HepG2 (cell line): ENCODE measurements at regions not wholly inside any gene's neighbourhood (a gene's known extent, or its start where the extent isn't known, plus 50 kb on each side); places are given as distances from the start of the nearest gene placed in this dataset.

ENCODE experiments used
- RAD21 ChIP-seq: fragments of 450-650 bp; formaldehyde crosslinking; IDR thresholded peaks from 2 replicates; pipeline ENCODE4 v1.5.0; 2020; ENCODE audit warnings: mild to moderate bottlenecking
- SRSF1 ChIP-seq: fragments of 200-400 bp; formaldehyde crosslinking; optimal IDR thresholded peaks from 2 replicates; pipeline ENCODE3; 2017; ENCODE audit warnings: mild to moderate bottlenecking, low read depth, low read length, moderate library complexity
- SSRP1 ChIP-seq: IDR thresholded peaks from 2 replicates; pipeline ENCODE4 v1.6.1; 2016; ENCODE audit warnings: control low read depth
- ZFYVE20 ChIP-seq: sonication (generic); formaldehyde crosslinking; IDR thresholded peaks from 2 replicates; pipeline ENCODE4 v1.8.0; 2023; ENCODE audit warnings: low read depth, mild to moderate bottlenecking, moderate library complexity, missing genetic modification reagents, borderline replicate concordance
- ZNF235 ChIP-seq: sonication (generic); formaldehyde crosslinking; IDR thresholded peaks from 2 replicates; pipeline ENCODE4 v1.8.1; 2023; ENCODE audit warnings: mild to moderate bottlenecking, missing genetic modification reagents, borderline replicate concordance
- ZNF431 ChIP-seq: sonication (generic); formaldehyde crosslinking; IDR thresholded peaks from 2 replicates; pipeline ENCODE4 v1.9.0; 2022; ENCODE audit warnings: missing genetic modification reagents, low read depth, mild to moderate bottlenecking, borderline replicate concordance
- ZNF772 ChIP-seq: sonication (generic); formaldehyde crosslinking; IDR thresholded peaks from 2 replicates; pipeline ENCODE4 v1.5.0; 2020; ENCODE audit warnings: mild to moderate bottlenecking, missing genetic modification reagents
- TF ChIP-seq, protein P1 (sequence below): sonication (generic); formaldehyde crosslinking; IDR thresholded peaks from 2 replicates; pipeline ENCODE4 v1.4.0; 2020; ENCODE audit warnings: missing genetic modification reagents
- TF ChIP-seq, protein P2 (sequence below): sonication (generic); formaldehyde crosslinking; IDR thresholded peaks from 2 replicates; pipeline ENCODE4 v1.5.0; 2020; ENCODE audit warnings: mild to moderate bottlenecking, missing genetic modification reagents, moderate library complexity
- TF ChIP-seq, protein P3 (sequence below): sonication (generic); formaldehyde crosslinking; IDR thresholded peaks from 2 replicates; pipeline ENCODE4 v1.9.0; 2022; ENCODE audit warnings: missing genetic modification reagents, mild to moderate bottlenecking, borderline replicate concordance
- TF ChIP-seq, protein P4 (sequence below): fragments of 450-650 bp; IDR thresholded peaks from 2 replicates; pipeline ENCODE4 v1.6.1; 2017; ENCODE audit warnings: mild to moderate bottlenecking
- TF ChIP-seq, protein P5 (sequence below): sonication (generic); formaldehyde crosslinking; IDR thresholded peaks from 2 replicates; pipeline ENCODE4 v1.9.0; 2021; ENCODE audit warnings: missing genetic modification reagents, borderline replicate concordance

DNA sequence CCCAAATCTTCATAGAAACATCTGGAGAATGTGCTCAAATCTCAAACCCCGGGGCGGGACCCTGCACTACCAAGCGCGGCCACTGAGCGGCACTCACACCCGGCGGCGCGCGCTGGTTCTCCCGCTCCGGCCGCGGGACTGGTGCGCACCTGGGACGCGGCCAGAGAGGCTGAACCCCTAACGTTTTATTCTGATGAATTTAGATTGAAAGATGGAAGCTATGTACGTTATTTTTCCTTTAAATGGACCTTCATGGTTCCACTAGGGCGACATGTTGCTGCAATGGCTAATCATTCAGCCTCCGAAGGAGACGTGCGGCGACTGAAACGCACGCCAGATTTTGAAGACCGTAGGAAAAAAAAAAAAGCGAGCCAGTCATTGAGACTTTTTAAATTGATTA is 107.0 kb upstream of the INSIG1 start (continued):
- TF ChIP-seq, protein P1, sequence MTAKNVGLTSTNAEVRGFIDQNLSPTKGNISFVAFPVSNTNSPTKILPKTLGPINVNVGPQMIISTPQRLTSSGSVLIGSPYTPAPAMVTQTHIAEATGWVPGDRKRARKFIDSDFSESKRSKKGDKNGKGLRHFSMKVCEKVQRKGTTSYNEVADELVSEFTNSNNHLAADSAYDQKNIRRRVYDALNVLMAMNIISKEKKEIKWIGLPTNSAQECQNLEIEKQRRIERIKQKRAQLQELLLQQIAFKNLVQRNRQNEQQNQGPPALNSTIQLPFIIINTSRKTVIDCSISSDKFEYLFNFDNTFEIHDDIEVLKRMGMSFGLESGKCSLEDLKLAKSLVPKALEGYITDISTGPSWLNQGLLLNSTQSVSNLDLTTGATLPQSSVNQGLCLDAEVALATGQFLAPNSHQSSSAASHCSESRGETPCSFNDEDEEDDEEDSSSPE (CRISPR knock-in tag), result 0 out of 2 replicates have a peak, but pooled peaks have one; percentile 25
- no peak for TF ChIP-seq ZFYVE20 (CRISPR knock-in tag)
- TF ChIP-seq, protein P2, sequence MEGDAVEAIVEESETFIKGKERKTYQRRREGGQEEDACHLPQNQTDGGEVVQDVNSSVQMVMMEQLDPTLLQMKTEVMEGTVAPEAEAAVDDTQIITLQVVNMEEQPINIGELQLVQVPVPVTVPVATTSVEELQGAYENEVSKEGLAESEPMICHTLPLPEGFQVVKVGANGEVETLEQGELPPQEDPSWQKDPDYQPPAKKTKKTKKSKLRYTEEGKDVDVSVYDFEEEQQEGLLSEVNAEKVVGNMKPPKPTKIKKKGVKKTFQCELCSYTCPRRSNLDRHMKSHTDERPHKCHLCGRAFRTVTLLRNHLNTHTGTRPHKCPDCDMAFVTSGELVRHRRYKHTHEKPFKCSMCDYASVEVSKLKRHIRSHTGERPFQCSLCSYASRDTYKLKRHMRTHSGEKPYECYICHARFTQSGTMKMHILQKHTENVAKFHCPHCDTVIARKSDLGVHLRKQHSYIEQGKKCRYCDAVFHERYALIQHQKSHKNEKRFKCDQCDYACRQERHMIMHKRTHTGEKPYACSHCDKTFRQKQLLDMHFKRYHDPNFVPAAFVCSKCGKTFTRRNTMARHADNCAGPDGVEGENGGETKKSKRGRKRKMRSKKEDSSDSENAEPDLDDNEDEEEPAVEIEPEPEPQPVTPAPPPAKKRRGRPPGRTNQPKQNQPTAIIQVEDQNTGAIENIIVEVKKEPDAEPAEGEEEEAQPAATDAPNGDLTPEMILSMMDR (CRISPR knock-in tag), result peak; percentile 74
- TF ChIP-seq, protein P3, sequence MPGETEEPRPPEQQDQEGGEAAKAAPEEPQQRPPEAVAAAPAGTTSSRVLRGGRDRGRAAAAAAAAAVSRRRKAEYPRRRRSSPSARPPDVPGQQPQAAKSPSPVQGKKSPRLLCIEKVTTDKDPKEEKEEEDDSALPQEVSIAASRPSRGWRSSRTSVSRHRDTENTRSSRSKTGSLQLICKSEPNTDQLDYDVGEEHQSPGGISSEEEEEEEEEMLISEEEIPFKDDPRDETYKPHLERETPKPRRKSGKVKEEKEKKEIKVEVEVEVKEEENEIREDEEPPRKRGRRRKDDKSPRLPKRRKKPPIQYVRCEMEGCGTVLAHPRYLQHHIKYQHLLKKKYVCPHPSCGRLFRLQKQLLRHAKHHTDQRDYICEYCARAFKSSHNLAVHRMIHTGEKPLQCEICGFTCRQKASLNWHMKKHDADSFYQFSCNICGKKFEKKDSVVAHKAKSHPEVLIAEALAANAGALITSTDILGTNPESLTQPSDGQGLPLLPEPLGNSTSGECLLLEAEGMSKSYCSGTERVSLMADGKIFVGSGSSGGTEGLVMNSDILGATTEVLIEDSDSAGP (CRISPR knock-in tag), result no peak
- no peak for TF ChIP-seq ZNF772 (CRISPR knock-in tag)
- peak; percentile 68 for TF ChIP-seq RAD21 (CRISPR knock-in tag)
- no peak for TF ChIP-seq SSRP1 (CRISPR knock-in tag)
- no peak for TF ChIP-seq ZNF235 (CRISPR knock-in tag)
- no peak for TF ChIP-seq ZNF431 (CRISPR knock-in tag)
- TF ChIP-seq, protein P4, sequence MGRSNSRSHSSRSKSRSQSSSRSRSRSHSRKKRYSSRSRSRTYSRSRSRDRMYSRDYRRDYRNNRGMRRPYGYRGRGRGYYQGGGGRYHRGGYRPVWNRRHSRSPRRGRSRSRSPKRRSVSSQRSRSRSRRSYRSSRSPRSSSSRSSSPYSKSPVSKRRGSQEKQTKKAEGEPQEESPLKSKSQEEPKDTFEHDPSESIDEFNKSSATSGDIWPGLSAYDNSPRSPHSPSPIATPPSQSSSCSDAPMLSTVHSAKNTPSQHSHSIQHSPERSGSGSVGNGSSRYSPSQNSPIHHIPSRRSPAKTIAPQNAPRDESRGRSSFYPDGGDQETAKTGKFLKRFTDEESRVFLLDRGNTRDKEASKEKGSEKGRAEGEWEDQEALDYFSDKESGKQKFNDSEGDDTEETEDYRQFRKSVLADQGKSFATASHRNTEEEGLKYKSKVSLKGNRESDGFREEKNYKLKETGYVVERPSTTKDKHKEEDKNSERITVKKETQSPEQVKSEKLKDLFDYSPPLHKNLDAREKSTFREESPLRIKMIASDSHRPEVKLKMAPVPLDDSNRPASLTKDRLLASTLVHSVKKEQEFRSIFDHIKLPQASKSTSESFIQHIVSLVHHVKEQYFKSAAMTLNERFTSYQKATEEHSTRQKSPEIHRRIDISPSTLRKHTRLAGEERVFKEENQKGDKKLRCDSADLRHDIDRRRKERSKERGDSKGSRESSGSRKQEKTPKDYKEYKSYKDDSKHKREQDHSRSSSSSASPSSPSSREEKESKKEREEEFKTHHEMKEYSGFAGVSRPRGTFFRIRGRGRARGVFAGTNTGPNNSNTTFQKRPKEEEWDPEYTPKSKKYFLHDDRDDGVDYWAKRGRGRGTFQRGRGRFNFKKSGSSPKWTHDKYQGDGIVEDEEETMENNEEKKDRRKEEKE, result no peak
- TF ChIP-seq SRSF1, result no peak
- TF ChIP-seq, protein P5, sequence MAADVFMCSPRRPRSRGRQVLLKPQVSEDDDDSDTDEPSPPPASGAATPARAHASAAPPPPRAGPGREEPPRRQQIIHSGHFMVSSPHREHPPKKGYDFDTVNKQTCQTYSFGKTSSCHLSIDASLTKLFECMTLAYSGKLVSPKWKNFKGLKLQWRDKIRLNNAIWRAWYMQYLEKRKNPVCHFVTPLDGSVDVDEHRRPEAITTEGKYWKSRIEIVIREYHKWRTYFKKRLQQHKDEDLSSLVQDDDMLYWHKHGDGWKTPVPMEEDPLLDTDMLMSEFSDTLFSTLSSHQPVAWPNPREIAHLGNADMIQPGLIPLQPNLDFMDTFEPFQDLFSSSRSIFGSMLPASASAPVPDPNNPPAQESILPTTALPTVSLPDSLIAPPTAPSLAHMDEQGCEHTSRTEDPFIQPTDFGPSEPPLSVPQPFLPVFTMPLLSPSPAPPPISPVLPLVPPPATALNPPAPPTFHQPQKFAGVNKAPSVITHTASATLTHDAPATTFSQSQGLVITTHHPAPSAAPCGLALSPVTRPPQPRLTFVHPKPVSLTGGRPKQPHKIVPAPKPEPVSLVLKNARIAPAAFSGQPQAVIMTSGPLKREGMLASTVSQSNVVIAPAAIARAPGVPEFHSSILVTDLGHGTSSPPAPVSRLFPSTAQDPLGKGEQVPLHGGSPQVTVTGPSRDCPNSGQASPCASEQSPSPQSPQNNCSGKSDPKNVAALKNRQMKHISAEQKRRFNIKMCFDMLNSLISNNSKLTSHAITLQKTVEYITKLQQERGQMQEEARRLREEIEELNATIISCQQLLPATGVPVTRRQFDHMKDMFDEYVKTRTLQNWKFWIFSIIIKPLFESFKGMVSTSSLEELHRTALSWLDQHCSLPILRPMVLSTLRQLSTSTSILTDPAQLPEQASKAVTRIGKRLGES, result no peak
